Kidney epithelial cell (primary cell): ENCODE measurements at regions not wholly inside any gene's neighbourhood (a gene's known extent, or its start where the extent isn't known, plus 50 kb on each side); places are given as distances from the start of the nearest gene placed in this dataset.

Source experiments
- DNase-seq: peaks from one replicate; pipeline ENCODE4 v3.0.0-alpha.2; 2010; ENCODE audit warnings: low read depth
- H3K27me3 ChIP-seq: 2 replicates; pipeline ENCODE4 v1.6.0; 2011; ENCODE audit warnings: low read length; ENCODE audit not compliant: control insufficient read depth, insufficient read depth
- H3K36me3 ChIP-seq: 2 replicates; pipeline ENCODE4 v1.5.1; 2011; ENCODE audit warnings: low read length; ENCODE audit not compliant: control insufficient read depth, insufficient read depth
- H3K4me3 ChIP-seq: 2 replicates; pipeline ENCODE4 v1.5.1; 2011; ENCODE audit warnings: low read depth, mild to moderate bottlenecking, control low read depth, low read length
- TF ChIP-seq, protein P1 (sequence below): IDR thresholded peaks from 2 replicates; pipeline ENCODE4 v1.5.1; 2011; ENCODE audit warnings: mild to moderate bottlenecking, moderate library complexity, low read length, control low read depth, inconsistent platforms; ENCODE audit not compliant: insufficient read depth, poor library complexity, severe bottlenecking

DNA sequence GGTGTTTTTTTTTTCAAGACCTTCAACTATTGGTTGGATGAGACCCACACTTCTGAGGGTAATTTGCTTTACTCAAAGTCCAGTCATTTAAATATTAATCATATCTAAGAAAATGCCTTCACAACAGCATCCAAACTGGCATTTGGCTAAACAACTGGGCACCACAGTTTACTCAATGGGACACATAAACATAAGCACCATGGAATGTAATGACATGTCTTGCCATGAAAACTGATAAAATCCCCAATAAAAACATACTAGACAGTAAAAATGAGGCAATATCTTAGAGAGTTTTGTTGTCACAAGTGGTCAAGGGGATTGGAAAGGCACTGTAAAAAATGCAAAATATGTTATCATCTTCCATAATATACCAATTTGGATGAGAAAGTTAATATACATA is 838.8 kb upstream of the ADAMTS5 start:
- Histone ChIP-seq H3K36me3 (no peaks in the 10 kb centered on the region), H3K4me3 (no peak overlapping the region), H3K27me3 (no peaks in the 10 kb centered on the region)
- DNase-seq: no peak
- TF ChIP-seq, protein P1, sequence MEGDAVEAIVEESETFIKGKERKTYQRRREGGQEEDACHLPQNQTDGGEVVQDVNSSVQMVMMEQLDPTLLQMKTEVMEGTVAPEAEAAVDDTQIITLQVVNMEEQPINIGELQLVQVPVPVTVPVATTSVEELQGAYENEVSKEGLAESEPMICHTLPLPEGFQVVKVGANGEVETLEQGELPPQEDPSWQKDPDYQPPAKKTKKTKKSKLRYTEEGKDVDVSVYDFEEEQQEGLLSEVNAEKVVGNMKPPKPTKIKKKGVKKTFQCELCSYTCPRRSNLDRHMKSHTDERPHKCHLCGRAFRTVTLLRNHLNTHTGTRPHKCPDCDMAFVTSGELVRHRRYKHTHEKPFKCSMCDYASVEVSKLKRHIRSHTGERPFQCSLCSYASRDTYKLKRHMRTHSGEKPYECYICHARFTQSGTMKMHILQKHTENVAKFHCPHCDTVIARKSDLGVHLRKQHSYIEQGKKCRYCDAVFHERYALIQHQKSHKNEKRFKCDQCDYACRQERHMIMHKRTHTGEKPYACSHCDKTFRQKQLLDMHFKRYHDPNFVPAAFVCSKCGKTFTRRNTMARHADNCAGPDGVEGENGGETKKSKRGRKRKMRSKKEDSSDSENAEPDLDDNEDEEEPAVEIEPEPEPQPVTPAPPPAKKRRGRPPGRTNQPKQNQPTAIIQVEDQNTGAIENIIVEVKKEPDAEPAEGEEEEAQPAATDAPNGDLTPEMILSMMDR: no peak

DNA sequence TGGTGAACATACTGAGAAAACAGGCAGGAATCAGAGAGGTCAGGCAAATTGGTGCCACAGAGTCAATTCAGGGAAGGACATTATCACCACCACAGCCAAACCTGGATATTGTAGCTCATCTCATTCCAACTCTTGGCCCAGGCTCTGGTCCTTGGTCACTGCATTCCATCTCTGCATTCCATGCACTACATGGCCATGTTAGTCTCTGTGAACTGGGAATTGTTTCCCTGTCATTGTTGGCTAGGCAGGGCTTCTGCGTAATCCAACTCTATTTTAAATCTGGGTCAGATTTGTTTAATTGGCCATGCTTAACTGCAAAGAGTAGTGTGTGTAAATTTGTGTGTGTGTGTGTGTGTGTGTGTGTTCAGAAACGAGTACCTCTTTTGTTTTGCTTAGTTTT is 837.6 kb upstream of the ADAMTS5 start:
- TF ChIP-seq, protein P1: no peak
- Histone ChIP-seq H3K36me3 (no peaks in the 10 kb centered on the region), H3K27me3 (no peaks in the 10 kb centered on the region), H3K4me3 (no peak overlapping the region)
- no peak for DNase-seq

DNA sequence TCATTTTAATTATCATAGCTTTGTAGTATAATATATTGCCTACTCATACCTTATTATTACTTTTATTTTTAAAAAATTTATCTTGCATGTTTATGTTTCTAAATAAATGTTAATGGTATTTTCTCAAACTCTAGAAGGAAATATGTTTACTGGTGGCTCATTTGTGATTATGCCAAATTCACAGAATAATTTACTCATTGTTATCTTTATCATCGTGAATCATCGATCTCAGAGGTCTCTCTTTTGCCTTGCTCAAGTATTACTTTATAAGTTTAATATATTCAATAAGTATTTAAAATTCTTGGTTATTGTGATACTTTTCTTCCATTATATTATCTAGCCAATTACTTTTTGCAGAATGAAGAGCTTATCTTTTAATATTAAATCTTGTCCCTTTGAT is 836.7 kb upstream of the ADAMTS5 start:
- Histone ChIP-seq H3K27me3 (no peaks in the 10 kb centered on the region), H3K36me3 (no peaks in the 10 kb centered on the region), H3K4me3 (no peak overlapping the region)
- DNase-seq: no peak
- TF ChIP-seq, protein P1: no peak

DNA sequence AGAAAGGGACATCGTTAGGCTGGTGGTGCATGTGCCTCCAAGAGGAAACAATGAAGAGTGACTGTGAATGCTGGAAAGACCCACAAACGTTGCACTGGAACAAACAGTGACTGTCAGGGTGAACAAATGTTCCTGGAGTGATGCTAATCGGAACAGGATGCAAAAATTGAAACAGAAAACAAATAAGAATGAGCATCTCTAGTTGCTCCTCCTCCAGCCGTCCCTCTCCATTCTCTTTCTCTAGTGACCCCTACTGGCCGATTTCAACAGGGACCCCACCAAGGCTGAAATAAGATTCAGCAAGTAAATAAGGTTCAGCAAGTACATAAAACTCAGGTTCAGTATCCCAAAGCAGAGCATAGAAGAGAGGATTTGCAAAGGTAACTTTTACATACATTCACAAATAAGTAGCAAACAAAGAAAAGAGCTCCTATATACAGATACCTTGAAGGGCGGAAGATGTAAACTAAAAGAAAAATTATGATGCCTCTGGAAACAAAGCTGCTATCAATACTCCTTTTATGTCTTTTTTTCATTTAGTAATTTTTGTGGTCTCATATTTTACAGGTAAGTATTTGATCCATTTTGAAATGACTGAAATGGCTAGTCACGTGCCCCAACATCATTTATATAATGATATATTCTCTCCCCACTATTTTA is 836.1 kb upstream of the ADAMTS5 start:
- H3K4me3 ChIP-seq: no peak overlapping the region
- H3K36me3 ChIP-seq: no peaks in the 10 kb centered on the region
- no peak for DNase-seq
- TF ChIP-seq, protein P1: peak; percentile 60
- no peaks in the 10 kb centered on the region for H3K27me3 ChIP-seq

DNA sequence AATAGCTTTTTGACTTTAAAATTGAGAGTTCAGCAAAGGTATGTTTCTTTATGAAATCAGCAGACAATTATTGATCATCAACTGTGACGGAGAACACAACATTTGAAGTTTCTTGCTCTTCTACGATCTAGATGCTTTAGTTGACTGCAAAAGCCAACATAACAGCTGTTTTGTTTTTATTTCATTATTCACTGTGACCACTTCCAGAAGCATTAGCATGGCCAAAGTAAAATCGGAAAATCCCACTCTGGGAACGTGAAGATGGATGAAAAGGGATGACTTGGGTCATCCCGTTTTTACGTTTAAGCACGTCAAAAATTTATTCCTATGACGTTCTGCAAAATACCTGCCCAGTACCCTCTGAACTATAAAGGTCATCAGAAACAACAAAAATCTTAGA is 833.0 kb upstream of the ADAMTS5 start:
- H3K36me3 ChIP-seq: no peaks in the 10 kb centered on the region
- H3K4me3 ChIP-seq: no peak overlapping the region
- DNase-seq: no peak
- TF ChIP-seq, protein P1: no peak
- no peaks in the 10 kb centered on the region for H3K27me3 ChIP-seq

DNA sequence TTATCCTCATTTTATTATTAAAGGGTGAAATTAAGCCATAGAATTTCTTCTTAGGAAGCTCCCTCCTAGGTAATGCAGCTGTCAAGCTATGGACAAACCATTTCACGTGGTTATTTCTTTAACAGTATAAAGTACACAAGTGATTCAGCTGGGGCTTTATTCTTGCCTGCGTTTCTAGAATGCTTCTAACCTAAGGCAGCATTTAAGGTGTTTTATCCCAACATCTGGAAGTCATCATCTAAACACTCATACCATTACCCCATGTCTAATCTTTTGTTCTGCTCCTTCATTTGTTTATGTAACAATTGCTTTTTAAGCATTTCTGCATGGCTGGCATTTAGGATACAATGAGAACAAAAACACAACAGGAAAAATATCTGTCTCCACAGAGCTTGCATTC is 829.2 kb upstream of the ADAMTS5 start:
- no peaks in the 10 kb centered on the region for H3K27me3 ChIP-seq
- TF ChIP-seq, protein P1: no peak
- no peak overlapping the region for H3K4me3 ChIP-seq
- DNase-seq: no peak
- H3K36me3 ChIP-seq: no peaks in the 10 kb centered on the region
